ENCODE measurements at regions not wholly inside any gene's neighbourhood (a gene's known extent, or its start where the extent isn't known, plus 50 kb on each side); places are given as distances from the start of the nearest gene placed in this dataset.

GRCh38 chr6:47153404-47153755 is 111.2 kb upstream of the ADGRF1 start:
- TF ChIP-seq CTCF (IDR thresholded peaks at IDR 0.05) (no peak), ZFX (IDR thresholded peaks at IDR 0.05; ENCODE audit: borderline replicate concordance) (no peak)
